ENCODE measurements at regions not wholly inside any gene's neighbourhood (a gene's known extent, or its start where the extent isn't known, plus 50 kb on each side); places are given as distances from the start of the nearest gene placed in this dataset.

- no peak for TF ChIP-seq SUZ12 (IDR thresholded peaks at IDR 0.05)
- TF ChIP-seq ELF4 (IDR thresholded peaks at IDR 0.05) = no peak
These were observed 193.3 kb upstream of the NR3C1 start for GRCh38 chr5:143596824-143597223.
